ENCODE measurements at regions not wholly inside any gene's neighbourhood (a gene's known extent, or its start where the extent isn't known, plus 50 kb on each side); places are given as distances from the start of the nearest gene placed in this dataset.

DNA sequence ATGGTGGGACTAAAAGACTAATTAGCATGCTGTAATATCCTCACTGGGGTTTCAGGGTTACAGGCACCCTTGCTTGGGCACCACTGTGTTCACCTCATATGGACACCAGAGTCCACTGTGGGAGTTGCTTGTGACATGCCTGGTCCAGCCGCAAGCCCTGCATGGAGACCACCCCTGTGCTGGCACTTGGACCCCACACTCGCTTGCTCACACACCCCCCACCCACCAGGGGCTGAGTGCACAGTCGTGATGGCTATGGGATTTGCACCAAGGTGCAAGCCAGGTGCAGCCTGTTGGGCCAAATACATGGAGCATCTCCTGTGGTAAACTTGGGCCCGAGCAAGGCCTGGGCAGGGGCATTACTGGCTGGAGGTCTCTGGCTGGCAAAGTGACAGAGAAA lies 129.1 kb downstream of the SYT10 start:
- peak; percentile 80 for DNase-seq (ENCODE audit: extremely low spot score)
- no peaks in the 10 kb centered on the region for H3K27me3 ChIP-seq
- no peaks in the 10 kb centered on the region for H3K4me1 ChIP-seq
- H3K27ac ChIP-seq (replicated peaks in 1 of 4), result no peak overlapping the region
- H3K4me3 ChIP-seq, result no peak overlapping the region
- no peaks in the 10 kb centered on the region for H3K36me3 ChIP-seq
- intact Hi-C loops (cut with DNase I), result no loop called here
- 94% methylated on average over 3 of the region's 4 CpGs for WGBS
- TF ChIP-seq, protein P1, sequence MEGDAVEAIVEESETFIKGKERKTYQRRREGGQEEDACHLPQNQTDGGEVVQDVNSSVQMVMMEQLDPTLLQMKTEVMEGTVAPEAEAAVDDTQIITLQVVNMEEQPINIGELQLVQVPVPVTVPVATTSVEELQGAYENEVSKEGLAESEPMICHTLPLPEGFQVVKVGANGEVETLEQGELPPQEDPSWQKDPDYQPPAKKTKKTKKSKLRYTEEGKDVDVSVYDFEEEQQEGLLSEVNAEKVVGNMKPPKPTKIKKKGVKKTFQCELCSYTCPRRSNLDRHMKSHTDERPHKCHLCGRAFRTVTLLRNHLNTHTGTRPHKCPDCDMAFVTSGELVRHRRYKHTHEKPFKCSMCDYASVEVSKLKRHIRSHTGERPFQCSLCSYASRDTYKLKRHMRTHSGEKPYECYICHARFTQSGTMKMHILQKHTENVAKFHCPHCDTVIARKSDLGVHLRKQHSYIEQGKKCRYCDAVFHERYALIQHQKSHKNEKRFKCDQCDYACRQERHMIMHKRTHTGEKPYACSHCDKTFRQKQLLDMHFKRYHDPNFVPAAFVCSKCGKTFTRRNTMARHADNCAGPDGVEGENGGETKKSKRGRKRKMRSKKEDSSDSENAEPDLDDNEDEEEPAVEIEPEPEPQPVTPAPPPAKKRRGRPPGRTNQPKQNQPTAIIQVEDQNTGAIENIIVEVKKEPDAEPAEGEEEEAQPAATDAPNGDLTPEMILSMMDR (IDR thresholded peaks at IDR 0.05), result no peak
- no peaks in the 10 kb centered on the region for H3K9me3 ChIP-seq

DNA sequence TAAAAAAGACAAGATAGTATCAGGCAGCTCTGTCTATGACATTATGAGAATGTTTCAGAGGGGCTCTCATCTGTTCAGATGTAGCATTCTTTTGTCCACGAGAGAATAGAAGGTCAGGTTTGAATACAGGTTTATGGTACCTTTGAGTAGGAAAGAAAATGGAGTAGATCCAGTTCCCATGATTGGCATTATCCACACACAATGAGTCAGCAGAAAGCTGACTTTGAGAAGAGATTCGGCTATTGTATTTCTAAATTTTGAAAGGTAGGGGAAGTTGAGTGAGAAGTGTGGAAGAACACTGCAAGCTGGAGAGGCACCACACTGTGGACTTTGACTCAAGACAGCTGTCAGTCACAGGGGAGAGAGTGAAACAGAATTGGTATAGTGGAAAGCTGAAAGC lies 135.4 kb downstream of the SYT10 start:
- WGBS, result 84% methylated on average over 2 of the region's 2 CpGs
- peak; percentile 42 for DNase-seq (ENCODE audit: extremely low spot score)

DNA sequence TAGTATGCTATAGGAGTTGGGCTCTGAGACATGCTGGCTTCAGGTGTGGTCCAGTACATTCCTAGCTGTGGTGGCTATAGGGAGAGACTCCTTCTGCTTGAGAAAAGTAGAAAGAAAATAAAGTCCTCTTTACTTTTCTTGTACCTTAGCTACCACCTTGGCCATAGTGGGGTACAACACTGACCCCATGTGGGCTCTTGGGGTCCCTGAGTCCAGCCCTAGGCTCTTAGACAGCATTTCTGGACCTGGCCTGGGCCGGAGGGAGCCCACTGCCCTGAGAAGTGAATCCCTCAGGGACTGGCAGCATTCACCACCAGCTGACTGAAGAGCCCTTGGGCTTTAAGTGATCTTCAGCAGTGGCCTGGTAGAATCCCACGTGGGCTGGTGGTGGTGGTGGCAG lies 143.1 kb downstream of the SYT10 start:
- intact Hi-C loops (cut with DNase I), result no loop called here

More for the DNA sequence above, 135.4 kb downstream of the SYT10 start:
- intact Hi-C loops (cut with DNase I), result no loop called here
- Histone ChIP-seq H3K36me3 (no peaks in the 10 kb centered on the region), H3K4me1 (no peaks in the 10 kb centered on the region), H3K27ac (replicated peaks in 1 of 4) (no peak overlapping the region), H3K9me3 (peaks cover 0 to under 1% (median 0%) of the 10 kb centered on the region in 4 donors), H3K27me3 (no peaks in the 10 kb centered on the region), H3K4me3 (no peak overlapping the region)
- no peak for TF ChIP-seq POLR2AphosphoS5 (IDR thresholded peaks at IDR 0.05)
- TF ChIP-seq, protein P1 (IDR thresholded peaks at IDR 0.05), result no peak
- TF ChIP-seq POLR2A (IDR thresholded peaks at IDR 0.05; ENCODE audit: low read depth), result no peak
- no peak for TF ChIP-seq EP300 (IDR thresholded peaks at IDR 0.05)

DNA sequence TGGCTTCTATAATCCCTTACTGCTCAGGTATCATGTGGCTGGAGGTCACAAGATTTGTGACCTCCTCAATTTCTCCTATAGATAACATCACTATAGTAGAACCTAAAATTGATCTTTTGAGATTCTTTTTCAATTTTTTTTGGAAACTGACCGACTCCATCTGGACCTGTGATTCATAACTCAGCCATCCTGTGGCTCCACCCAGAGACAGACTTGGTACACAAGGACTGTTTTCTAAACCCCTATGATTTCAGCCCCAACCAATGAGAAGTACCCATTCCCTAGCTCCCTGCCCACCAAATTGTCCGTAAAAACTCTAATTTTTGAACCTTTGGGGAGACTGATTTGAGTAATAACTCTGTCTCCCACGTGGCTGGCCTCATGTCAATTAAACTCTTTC lies 148.9 kb downstream of the SYT10 start:
- intact Hi-C loops (cut with DNase I), result no loop called here
- Histone ChIP-seq H3K9me3 (no peaks in the 10 kb centered on the region), H3K27me3 (no peaks in the 10 kb centered on the region), H3K4me1 (no peaks in the 10 kb centered on the region), H3K27ac (replicated peaks in 1 of 4) (no peak overlapping the region), H3K36me3 (no peaks in the 10 kb centered on the region), H3K4me3 (no peak overlapping the region)
- TF ChIP-seq EP300 (IDR thresholded peaks at IDR 0.05) (no peak), POLR2AphosphoS5 (IDR thresholded peaks at IDR 0.05) (no peak), POLR2A (IDR thresholded peaks at IDR 0.05; ENCODE audit: low read depth) (no peak)
- TF ChIP-seq, protein P1 (IDR thresholded peaks at IDR 0.05), result no peak
- DNase-seq (ENCODE audit: extremely low spot score), result no peak
- 53% methylated on average over 3 of the region's 3 CpGs for WGBS

More for the DNA sequence above, 143.1 kb downstream of the SYT10 start:
- Histone ChIP-seq H3K4me3 (no peak overlapping the region), H3K4me1 (no peaks in the 10 kb centered on the region), H3K27me3 (peaks cover 0 to 4% (median 0%) of the 10 kb centered on the region in 4 donors), H3K27ac (replicated peaks in 1 of 4) (no peak overlapping the region), H3K9me3 (peaks cover 0 to 13% (median 4%) of the 10 kb centered on the region in 4 donors), H3K36me3 (no peaks in the 10 kb centered on the region)
- peak; percentile 45 for DNase-seq (ENCODE audit: extremely low spot score)
- WGBS, result 67% methylated on average over 2 of the region's 2 CpGs
- TF ChIP-seq, protein P1 (IDR thresholded peaks at IDR 0.05), result no peak
- TF ChIP-seq POLR2AphosphoS5 (IDR thresholded peaks at IDR 0.05), result no peak
- TF ChIP-seq POLR2A (IDR thresholded peaks at IDR 0.05; ENCODE audit: low read depth), result no peak
- TF ChIP-seq EP300 (IDR thresholded peaks at IDR 0.05), result no peak

DNA sequence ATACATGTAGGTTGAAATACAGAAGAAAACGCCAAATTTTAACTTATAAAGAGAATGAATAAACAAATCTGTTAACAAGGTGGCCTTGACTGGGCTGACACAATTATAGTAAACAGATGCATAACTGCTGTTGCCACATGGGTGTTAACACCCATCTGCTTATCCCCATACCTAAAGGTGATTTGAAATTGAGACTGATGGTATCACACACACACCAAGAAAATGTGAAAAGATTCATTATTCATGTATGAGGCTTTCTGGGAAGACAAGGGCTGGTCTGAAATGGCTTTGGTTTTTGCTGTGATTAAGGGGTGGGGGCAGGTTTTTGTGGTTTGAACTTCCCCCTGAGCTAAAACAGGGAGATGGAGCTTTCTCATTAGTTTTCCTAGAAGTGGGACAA lies 156.6 kb downstream of the SYT10 start:
- H3K9me3 ChIP-seq, result peaks cover 0 to 21% (median 11%) of the 10 kb centered on the region in 4 donors
- WGBS, result 78% methylated on average over 1 of the region's 1 CpG
- H3K27me3 ChIP-seq, result no peaks in the 10 kb centered on the region
- TF ChIP-seq POLR2AphosphoS5 (IDR thresholded peaks at IDR 0.05), result no peak
- no peak for TF ChIP-seq POLR2A (IDR thresholded peaks at IDR 0.05; ENCODE audit: low read depth)
- no peak for TF ChIP-seq EP300 (IDR thresholded peaks at IDR 0.05)
- TF ChIP-seq, protein P1 (IDR thresholded peaks at IDR 0.05), result no peak
- no peak overlapping the region for H3K4me3 ChIP-seq
- no peak for DNase-seq (ENCODE audit: extremely low spot score)
- intact Hi-C loops (cut with DNase I), result no loop called here
- no peaks in the 10 kb centered on the region for H3K36me3 ChIP-seq
- no peaks in the 10 kb centered on the region for H3K4me1 ChIP-seq
- no peak overlapping the region for H3K27ac ChIP-seq (replicated peaks in 1 of 4)
